ENCODE measurements at regions not wholly inside any gene's neighbourhood (a gene's known extent, or its start where the extent isn't known, plus 50 kb on each side); places are given as distances from the start of the nearest gene placed in this dataset.
"Not testable (repeated sequence)": the region's sequence is repeated elsewhere in the genome, so short reads cannot be mapped to it uniquely, and the experiment has no call there.

- Histone ChIP-seq H3K9me3 (no peaks in the 10 kb centered on the region), H3K27ac (no peak overlapping the region), H3K36me3 (ENCODE audit: insufficient read depth in 1 of 2, low read depth in 1 of 2) (no peaks in the 10 kb centered on the region), H3K27me3 (ENCODE audit: insufficient read depth in 3 of 3, low read length in 2 of 3) (no peaks in the 10 kb centered on the region), H3K4me1 (no peaks in the 10 kb centered on the region), H3K4me3 (no peak overlapping the region)
- TF ChIP-seq CTCF (IDR thresholded peaks at IDR 0.05): no peak
- DNase-seq (no peak), ATAC-seq (no peak)
- intact Hi-C loops (cut with DNase I): no loop called here
- WGBS, 3 donors: 81 to 85% (median 82%) methylated on average over 6 of the region's 6 CpGs
Measured at GRCh38 chr9:38249587-38250210, 142.8 kb upstream of the ALDH1B1 start.

DNA sequence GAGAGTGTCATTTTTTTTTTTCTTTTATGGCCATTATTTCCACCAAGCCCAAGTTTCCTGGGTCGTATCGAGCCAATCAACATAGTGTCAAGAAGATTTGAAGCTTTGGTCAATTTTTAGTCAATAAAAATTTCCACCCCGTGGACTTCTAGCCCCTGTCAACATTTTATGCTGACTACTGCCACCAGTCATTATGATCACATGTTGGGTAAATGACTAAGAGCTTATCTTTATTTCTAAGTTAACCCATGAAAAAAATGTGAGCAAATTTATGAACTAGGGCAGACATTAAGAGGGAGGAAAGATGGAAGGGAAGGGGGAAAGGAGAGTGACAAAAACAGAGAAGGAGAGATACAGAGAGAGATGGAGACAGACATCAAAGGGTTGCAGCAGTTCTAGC is 143.5 kb upstream of the ALDH1B1 start:
- no peak for DNase-seq
- Histone ChIP-seq H3K9me3 (no peaks in the 10 kb centered on the region), H3K4me1 (no peaks in the 10 kb centered on the region), H3K36me3 (ENCODE audit: insufficient read depth in 1 of 2, low read depth in 1 of 2) (no peaks in the 10 kb centered on the region), H3K27me3 (ENCODE audit: insufficient read depth in 3 of 3, low read length in 2 of 3) (no peaks in the 10 kb centered on the region), H3K4me3 (no peak overlapping the region), H3K27ac (no peak overlapping the region)
- no peak for TF ChIP-seq CTCF (IDR thresholded peaks at IDR 0.05)
- ATAC-seq: no peak
- whole genome bisulfite sequencing, 3 donors: 73 to 83% (median 75%) methylated on average over 3 of the region's 3 CpGs
- intact Hi-C loops (cut with DNase I): no loop called here

DNA sequence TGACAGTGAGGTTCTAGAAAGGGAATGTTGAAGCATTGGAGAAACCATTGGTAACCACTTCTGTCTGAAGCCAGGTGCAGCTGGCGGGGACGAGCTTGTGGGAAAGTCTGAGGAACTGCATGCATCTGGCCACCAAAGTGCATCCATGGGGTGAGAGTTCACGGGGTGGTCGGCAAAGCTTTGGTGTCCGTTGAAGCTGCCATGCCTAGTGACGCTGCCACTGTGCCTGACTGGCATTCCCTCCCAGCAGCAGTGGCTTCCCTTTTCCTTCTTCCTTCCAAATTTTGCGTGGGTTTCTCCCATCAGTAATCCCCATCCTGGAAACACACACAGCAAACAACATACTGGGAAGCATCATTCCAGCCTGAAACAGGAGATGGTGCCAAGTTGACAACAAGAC is 145.7 kb upstream of the ALDH1B1 start:
- no peak for TF ChIP-seq CTCF (IDR thresholded peaks at IDR 0.05)
- Histone ChIP-seq H3K36me3 (ENCODE audit: insufficient read depth in 1 of 2, low read depth in 1 of 2) (no peaks in the 10 kb centered on the region), H3K9me3 (no peaks in the 10 kb centered on the region), H3K27ac (no peak overlapping the region), H3K4me3 (no peak overlapping the region), H3K4me1 (no peaks in the 10 kb centered on the region), H3K27me3 (ENCODE audit: insufficient read depth in 3 of 3, low read length in 2 of 3) (no peaks in the 10 kb centered on the region)
- no peak for DNase-seq
- intact Hi-C loops (cut with DNase I): no loop called here
- ATAC-seq: no peak
- 71 to 82% (median 82%) methylated on average over 7 of the region's 7 CpGs for WGBS, 3 donors

GRCh38 chr9:38244971-38245370 is 147.5 kb upstream of the ALDH1B1 start:
- ATAC-seq (no peak), DNase-seq (no peak)
- intact Hi-C loops (cut with DNase I): no loop called here
- H3K4me1 ChIP-seq: no peaks in the 10 kb centered on the region
- H3K27ac ChIP-seq: no peak overlapping the region
- no peak overlapping the region for H3K4me3 ChIP-seq
- 81 to 90% (median 82%) methylated on average over 1 of the region's 1 CpG for WGBS, 3 donors
- no peaks in the 10 kb centered on the region for H3K9me3 ChIP-seq
- TF ChIP-seq CTCF (IDR thresholded peaks at IDR 0.05): no peak
- H3K27me3 ChIP-seq (ENCODE audit: insufficient read depth in 3 of 3, low read length in 2 of 3): no peaks in the 10 kb centered on the region
- no peaks in the 10 kb centered on the region for H3K36me3 ChIP-seq (ENCODE audit: insufficient read depth in 1 of 2, low read depth in 1 of 2)

DNA sequence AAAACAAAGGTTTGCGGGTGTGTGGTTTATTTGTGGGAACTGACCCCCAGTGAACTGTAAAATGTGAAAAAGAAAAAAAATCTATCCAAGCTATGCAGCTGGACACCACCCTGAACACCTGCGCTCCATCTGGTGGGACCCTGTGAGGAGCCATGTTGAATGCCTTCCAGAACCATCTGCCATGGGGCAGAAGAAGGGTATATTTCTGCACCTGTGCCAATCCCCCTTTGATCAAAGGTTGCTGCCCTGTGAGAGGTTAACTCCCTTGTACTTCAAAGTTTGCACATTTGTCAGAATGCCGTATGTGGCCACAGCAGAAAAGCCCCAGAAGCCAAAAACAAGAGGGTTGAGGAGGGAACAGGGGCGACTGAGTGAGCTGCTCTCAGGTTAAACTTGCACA is 148.5 kb upstream of the ALDH1B1 start:
- no peak overlapping the region for H3K4me3 ChIP-seq
- no peaks in the 10 kb centered on the region for H3K4me1 ChIP-seq
- TF ChIP-seq CTCF (IDR thresholded peaks at IDR 0.05): no peak
- no peak for ATAC-seq
- no peaks in the 10 kb centered on the region for H3K9me3 ChIP-seq
- no peak overlapping the region for H3K27ac ChIP-seq
- H3K36me3 ChIP-seq (ENCODE audit: insufficient read depth in 1 of 2, low read depth in 1 of 2): no peaks in the 10 kb centered on the region
- intact Hi-C loops (cut with DNase I): no loop called here
- no peaks in the 10 kb centered on the region for H3K27me3 ChIP-seq (ENCODE audit: insufficient read depth in 3 of 3, low read length in 2 of 3)
- no peak for DNase-seq
- WGBS, 3 donors: 56 to 62% (median 57%) methylated on average over 4 of the region's 4 CpGs

- H3K9me3 ChIP-seq; intact Hi-C loops (cut with DNase I); ATAC-seq; H3K27me3 ChIP-seq (ENCODE audit: insufficient read depth in 3 of 3, low read length in 2 of 3); H3K4me3 ChIP-seq; H3K36me3 ChIP-seq (ENCODE audit: insufficient read depth in 1 of 2, low read depth in 1 of 2); H3K27ac ChIP-seq; H3K4me1 ChIP-seq; DNase-seq: not testable (repeated sequence)
- 91 to 92% (median 91%) methylated on average over 10 to 28 of the region's 30 CpGs for WGBS, 3 donors
Measured at GRCh38 chr9:38242151-38242550, 150.4 kb upstream of the ALDH1B1 start.
